ENCODE measurements at regions not wholly inside any gene's neighbourhood (a gene's known extent, or its start where the extent isn't known, plus 50 kb on each side); places are given as distances from the start of the nearest gene placed in this dataset.

GRCh38 chr6:144394210-144394609 lies 109.1 kb downstream of the UTRN start:
- TF ChIP-seq, protein P1, sequence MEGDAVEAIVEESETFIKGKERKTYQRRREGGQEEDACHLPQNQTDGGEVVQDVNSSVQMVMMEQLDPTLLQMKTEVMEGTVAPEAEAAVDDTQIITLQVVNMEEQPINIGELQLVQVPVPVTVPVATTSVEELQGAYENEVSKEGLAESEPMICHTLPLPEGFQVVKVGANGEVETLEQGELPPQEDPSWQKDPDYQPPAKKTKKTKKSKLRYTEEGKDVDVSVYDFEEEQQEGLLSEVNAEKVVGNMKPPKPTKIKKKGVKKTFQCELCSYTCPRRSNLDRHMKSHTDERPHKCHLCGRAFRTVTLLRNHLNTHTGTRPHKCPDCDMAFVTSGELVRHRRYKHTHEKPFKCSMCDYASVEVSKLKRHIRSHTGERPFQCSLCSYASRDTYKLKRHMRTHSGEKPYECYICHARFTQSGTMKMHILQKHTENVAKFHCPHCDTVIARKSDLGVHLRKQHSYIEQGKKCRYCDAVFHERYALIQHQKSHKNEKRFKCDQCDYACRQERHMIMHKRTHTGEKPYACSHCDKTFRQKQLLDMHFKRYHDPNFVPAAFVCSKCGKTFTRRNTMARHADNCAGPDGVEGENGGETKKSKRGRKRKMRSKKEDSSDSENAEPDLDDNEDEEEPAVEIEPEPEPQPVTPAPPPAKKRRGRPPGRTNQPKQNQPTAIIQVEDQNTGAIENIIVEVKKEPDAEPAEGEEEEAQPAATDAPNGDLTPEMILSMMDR (IDR thresholded peaks at IDR 0.05): no peak
- TF ChIP-seq POLR2A (IDR thresholded peaks at IDR 0.05): no peak
- no peak for TF ChIP-seq POLR2AphosphoS5 (IDR thresholded peaks at IDR 0.05; ENCODE audit: insufficient read depth in 1 of 2, low read depth in 1 of 2)

All from vagina (tissue), 2 donors.